CD4-positive, CD25-positive, alpha-beta regulatory T cell (primary cell): ENCODE measurements at regions not wholly inside any gene's neighbourhood (a gene's known extent, or its start where the extent isn't known, plus 50 kb on each side); places are given as distances from the start of the nearest gene placed in this dataset.

Source experiments
- ATAC-seq, 2 donors: fragments of 150-1000 bp; cut with Tn5 transposase; one replicate each; pipeline ENCODE4 v1.10.0; 2021; ENCODE audit warnings: low read depth in 2 of 2, moderate number of reproducible peaks in 2 of 2, moderate library complexity in 1 of 2
- DNase-seq, 3 donors: peaks; one replicate each; pipeline versions ENCODE4 v3.0.0 to v3.0.0-alpha.2; 2012 to 2022; ENCODE audit warnings: mixed read lengths in 1 of 3
- H3K27ac ChIP-seq: one replicate; pipeline ENCODE4 v1.7.0; 2013; ENCODE audit warnings: mild to moderate bottlenecking, low read length; ENCODE audit not compliant: insufficient read depth, poor library complexity, severe bottlenecking
- H3K27me3 ChIP-seq: one replicate; pipeline ENCODE4 v1.7.0; 2013; ENCODE audit warnings: low read length; ENCODE audit not compliant: control insufficient read depth, insufficient read depth
- H3K36me3 ChIP-seq: one replicate; pipeline ENCODE4 v1.7.0; 2013; ENCODE audit warnings: mild to moderate bottlenecking, low read length, moderate library complexity; ENCODE audit not compliant: control insufficient read depth, insufficient read depth
- H3K4me1 ChIP-seq: 2 replicates; pipeline ENCODE4 v1.7.0; 2013; ENCODE audit warnings: mild to moderate bottlenecking, low read length; ENCODE audit not compliant: insufficient read depth, control insufficient read depth, poor library complexity, severe bottlenecking
- H3K4me3 ChIP-seq: one replicate; pipeline ENCODE4 v1.7.0; 2013; ENCODE audit warnings: low read depth, mild to moderate bottlenecking, low read length, moderate library complexity
- H3K9me3 ChIP-seq, 2 experiments: 1 replicate in 1 of 2; 2 replicates in 1 of 2; pipeline ENCODE4 v1.7.0; 2013; ENCODE audit warnings: low read length in 2 of 2, mild to moderate bottlenecking in 1 of 2, moderate library complexity in 1 of 2; ENCODE audit not compliant: control insufficient read depth in 2 of 2
- H3K27ac Mint-ChIP-seq, 3 donors: one replicate each; pipeline ENCODE4 v1.8.0; 2020 to 2022; ENCODE audit warnings: mild to moderate bottlenecking in 3 of 3, mixed read lengths in 3 of 3, moderate library complexity in 2 of 3
- H3K27me3 Mint-ChIP-seq: one replicate; pipeline ENCODE4 v1.8.0; 2022; ENCODE audit warnings: mild to moderate bottlenecking, mixed read lengths
- H3K36me3 Mint-ChIP-seq: one replicate; pipeline ENCODE4 v1.8.0; 2020; ENCODE audit warnings: mixed read lengths
- H3K4me1 Mint-ChIP-seq, 4 donors: one replicate each; pipeline ENCODE4 v1.8.0; 2020 to 2022; ENCODE audit warnings: mixed read lengths in 4 of 4, mild to moderate bottlenecking in 1 of 4
- H3K4me3 Mint-ChIP-seq, 4 donors: one replicate each; pipeline ENCODE4 v1.8.0; 2020 to 2022; ENCODE audit warnings: mild to moderate bottlenecking in 4 of 4, mixed read lengths in 4 of 4, moderate library complexity in 3 of 4
- H3K9me3 Mint-ChIP-seq, 7 donors: one replicate each; pipeline ENCODE4 v1.8.0; 2020 to 2022; ENCODE audit warnings: mixed read lengths in 7 of 7, mild to moderate bottlenecking in 3 of 7, moderate library complexity in 2 of 7

GRCh38 chr2:88834866-88835265, 143.4 kb downstream of the RPIA start:
- H3K4me1 Mint-ChIP-seq = peaks cover 5 to 9% (median 7%) of the 10 kb centered on the region in 4 donors
- peaks cover 4% of the 10 kb centered on the region for H3K27me3 Mint-ChIP-seq
- H3K9me3 Mint-ChIP-seq = peaks cover 0 to 1% (median 0%) of the 10 kb centered on the region in 7 donors
- H3K9me3 ChIP-seq = no peaks in the 10 kb centered on the region
- H3K27ac ChIP-seq = no peak overlapping the region
- ATAC-seq (no peak), DNase-seq (no peak)
- no peaks in the 10 kb centered on the region for H3K36me3 ChIP-seq
- no peak overlapping the region for H3K4me3 ChIP-seq
- no peaks in the 10 kb centered on the region for H3K4me1 ChIP-seq
- H3K27me3 ChIP-seq = no peaks in the 10 kb centered on the region
- H3K4me3 Mint-ChIP-seq = no peak overlapping the region
- H3K27ac Mint-ChIP-seq = no peak overlapping the region
- H3K36me3 Mint-ChIP-seq = no peaks in the 10 kb centered on the region

GRCh38 chr2:88835726-88836125, 144.3 kb downstream of the RPIA start:
- H3K4me3 ChIP-seq = no peak overlapping the region
- Mint-ChIP-seq H3K9me3 (peaks cover 0 to 1% (median 0%) of the 10 kb centered on the region in 7 donors), H3K27me3 (peaks cover 4% of the 10 kb centered on the region), H3K4me1 (peaks cover 5 to 9% (median 7%) of the 10 kb centered on the region in 4 donors), H3K36me3 (no peaks in the 10 kb centered on the region), H3K4me3 (no peak overlapping the region), H3K27ac (no peak overlapping the region)
- no peak for DNase-seq
- H3K4me1 ChIP-seq = no peaks in the 10 kb centered on the region
- H3K9me3 ChIP-seq = no peaks in the 10 kb centered on the region
- H3K36me3 ChIP-seq = no peaks in the 10 kb centered on the region
- no peak for ATAC-seq
- no peak overlapping the region for H3K27ac ChIP-seq
- no peaks in the 10 kb centered on the region for H3K27me3 ChIP-seq

- no peak for ATAC-seq
- no peak overlapping the region for H3K4me3 Mint-ChIP-seq
- no peaks in the 10 kb centered on the region for H3K36me3 Mint-ChIP-seq
- DNase-seq = no peak
- peaks cover 4% of the 10 kb centered on the region for H3K27me3 Mint-ChIP-seq
- no peaks in the 10 kb centered on the region for H3K4me1 ChIP-seq
- H3K27ac ChIP-seq = no peak overlapping the region
- H3K9me3 ChIP-seq = no peaks in the 10 kb centered on the region
- no peaks in the 10 kb centered on the region for H3K27me3 ChIP-seq
- no peak overlapping the region for H3K4me3 ChIP-seq
- H3K36me3 ChIP-seq = no peaks in the 10 kb centered on the region
- H3K27ac Mint-ChIP-seq = no peak overlapping the region
- H3K4me1 Mint-ChIP-seq = peaks cover 5 to 9% (median 7%) of the 10 kb centered on the region in 4 donors
- peaks cover 0 to 1% (median 0%) of the 10 kb centered on the region in 7 donors for H3K9me3 Mint-ChIP-seq
Observed at GRCh38 chr2:88836351-88836750, 144.9 kb downstream of the RPIA start.

- Mint-ChIP-seq H3K27me3 (peaks cover 4% of the 10 kb centered on the region), H3K27ac (no peak overlapping the region), H3K4me1 (peaks cover 5 to 9% (median 7%) of the 10 kb centered on the region in 4 donors), H3K9me3 (peaks cover 0 to 1% (median 0%) of the 10 kb centered on the region in 7 donors), H3K36me3 (no peaks in the 10 kb centered on the region), H3K4me3 (no peak overlapping the region)
- H3K4me1 ChIP-seq = no peaks in the 10 kb centered on the region
- H3K36me3 ChIP-seq = no peaks in the 10 kb centered on the region
- no peaks in the 10 kb centered on the region for H3K27me3 ChIP-seq
- H3K27ac ChIP-seq = no peak overlapping the region
- H3K4me3 ChIP-seq = no peak overlapping the region
- ATAC-seq (no peak), DNase-seq (no peak)
- H3K9me3 ChIP-seq = no peaks in the 10 kb centered on the region
Observed at GRCh38 chr2:88837511-88838160, 146.2 kb downstream of the RPIA start.

GRCh38 chr2:88838165-88838635, 146.7 kb downstream of the RPIA start:
- peaks cover 0 to 1% (median 0%) of the 10 kb centered on the region in 7 donors for H3K9me3 Mint-ChIP-seq
- H3K36me3 Mint-ChIP-seq = no peaks in the 10 kb centered on the region
- peak in 1 of 3 donors; percentile 60 for DNase-seq
- ATAC-seq = peak; percentile 47 to 58
- Histone ChIP-seq H3K4me3 (no peak overlapping the region), H3K36me3 (no peaks in the 10 kb centered on the region), H3K27ac (no peak overlapping the region), H3K9me3 (no peaks in the 10 kb centered on the region), H3K4me1 (no peaks in the 10 kb centered on the region), H3K27me3 (no peaks in the 10 kb centered on the region)
- H3K4me3 Mint-ChIP-seq = no peak overlapping the region
- no peak overlapping the region for H3K27ac Mint-ChIP-seq
- peaks cover 5 to 9% (median 7%) of the 10 kb centered on the region in 4 donors for H3K4me1 Mint-ChIP-seq
- H3K27me3 Mint-ChIP-seq = peaks cover 4% of the 10 kb centered on the region

GRCh38 chr2:88841224-88841929, 149.9 kb downstream of the RPIA start:
- H3K27ac ChIP-seq = no peak overlapping the region
- H3K9me3 ChIP-seq = no peaks in the 10 kb centered on the region
- ATAC-seq = no peak
- peaks cover 5 to 9% (median 7%) of the 10 kb centered on the region in 4 donors for H3K4me1 Mint-ChIP-seq
- H3K36me3 Mint-ChIP-seq = no peaks in the 10 kb centered on the region
- no peaks in the 10 kb centered on the region for H3K36me3 ChIP-seq
- DNase-seq = no peak
- H3K27ac Mint-ChIP-seq = peak overlapping the region in 1 of 3 donors; percentile 0
- H3K27me3 ChIP-seq = no peaks in the 10 kb centered on the region
- H3K27me3 Mint-ChIP-seq = peaks cover 3% of the 10 kb centered on the region
- no peak overlapping the region for H3K4me3 ChIP-seq
- H3K9me3 Mint-ChIP-seq = peaks cover 0 to under 1% (median 0%) of the 10 kb centered on the region in 7 donors
- no peak overlapping the region for H3K4me3 Mint-ChIP-seq
- no peaks in the 10 kb centered on the region for H3K4me1 ChIP-seq

- Histone ChIP-seq H3K27me3 (no peaks in the 10 kb centered on the region), H3K9me3 (no peaks in the 10 kb centered on the region), H3K4me1 (no peaks in the 10 kb centered on the region), H3K27ac (no peak overlapping the region), H3K36me3 (no peaks in the 10 kb centered on the region), H3K4me3 (no peak overlapping the region)
- H3K36me3 Mint-ChIP-seq = no peaks in the 10 kb centered on the region
- H3K4me3 Mint-ChIP-seq = no peak overlapping the region
- no peak for DNase-seq
- H3K27me3 Mint-ChIP-seq = no peaks in the 10 kb centered on the region
- peaks cover 5 to 9% (median 7%) of the 10 kb centered on the region in 4 donors for H3K4me1 Mint-ChIP-seq
- peak overlapping the region in 1 of 3 donors; percentile 27 for H3K27ac Mint-ChIP-seq
- ATAC-seq = no peak
- H3K9me3 Mint-ChIP-seq = peaks cover 0 to 1% (median 0%) of the 10 kb centered on the region in 7 donors
Observed at GRCh38 chr2:88842656-88843460, 151.4 kb downstream of the RPIA start.
